A673 (cell line): ENCODE measurements at regions not wholly inside any gene's neighbourhood (a gene's known extent, or its start where the extent isn't known, plus 50 kb on each side); places are given as distances from the start of the nearest gene placed in this dataset.

Experiments used
- CTCF ChIP-seq: fragments of 300-800, 200-600 bp; sonication (generic); conservative IDR thresholded peaks from 2 replicates; pipeline ENCODE4 v1.5.1; 2017; ENCODE audit warnings: low read depth, mild to moderate bottlenecking, antibody characterized with exemption, low read length, moderate library complexity, mixed read lengths
- EZH2 ChIP-seq: fragments of 200-600 bp; sonication (generic); IDR thresholded peaks from 2 replicates; pipeline ENCODE4 v1.6.1; 2017; ENCODE audit warnings: borderline replicate concordance, low read depth, mild to moderate bottlenecking, mixed read lengths, antibody characterized with exemption, low read length; ENCODE audit not compliant: poor library complexity, severe bottlenecking

GRCh38 chrX:27057883-27058282 is 405.3 kb downstream of the PPP4R3C start:
- TF ChIP-seq CTCF: no peak
- no peak for TF ChIP-seq EZH2
